ENCODE measurements at regions not wholly inside any gene's neighbourhood (a gene's known extent, or its start where the extent isn't known, plus 50 kb on each side); places are given as distances from the start of the nearest gene placed in this dataset.

GRCh38 chr5:97501286-97501964, 318.4 kb upstream of the RIOK2 start:
- no peak overlapping the region for H3K4me2 ChIP-seq (replicated peaks; ENCODE audit: low read depth, low read length, poor library complexity, severe bottlenecking)
- CTCF ChIA-PET = interaction anchor here (0.9 kb wide), 1 partner anchor 74 kb away, joined by 3 read pairs; no protein-coding TSS in a partner anchor
- H3K79me2 ChIP-seq (ENCODE audit: control insufficient read depth, insufficient read depth, low read length) = no peaks in the 10 kb centered on the region
- no peaks in the 10 kb centered on the region for H4K20me1 ChIP-seq (ENCODE audit: control insufficient read depth, insufficient read depth, low read length, poor library complexity, severe bottlenecking)
- no peak for ATAC-seq (ENCODE audit: low read depth)
- H3K4me3 ChIP-seq (ENCODE audit: control extremely low read depth in 1 of 5, extremely low read depth in 1 of 5, insufficient read depth in 1 of 5, low read depth in 2 of 5, low read length in 4 of 5) = no peak overlapping the region
- no peak overlapping the region for H2AFZ ChIP-seq (ENCODE audit: insufficient read depth, low read depth, low read length, poor library complexity, severe bottlenecking)
- H3K36me3 ChIP-seq (replicated peaks in 1 of 2; ENCODE audit: control extremely low read depth in 1 of 2, control insufficient read depth in 1 of 2, extremely low read depth in 1 of 2, insufficient read depth in 2 of 2, low read length in 1 of 2) = no peaks in the 10 kb centered on the region
- H3K4me1 Mint-ChIP-seq = no peaks in the 10 kb centered on the region
- H3K27me3 ChIP-seq (replicated peaks in 1 of 4; ENCODE audit: control extremely low read depth in 1 of 4, control insufficient read depth in 3 of 4, insufficient read depth in 4 of 4, low read length in 3 of 4) = no peaks in the 10 kb centered on the region
- no peak for DNase-seq
- H3K4me1 ChIP-seq (ENCODE audit: control insufficient read depth in 2 of 2, insufficient read depth in 2 of 2, low read length in 2 of 2) = no peaks in the 10 kb centered on the region
- no peak overlapping the region for H3K9ac ChIP-seq (ENCODE audit: low read length)
- TF ChIP-seq, protein P1, sequence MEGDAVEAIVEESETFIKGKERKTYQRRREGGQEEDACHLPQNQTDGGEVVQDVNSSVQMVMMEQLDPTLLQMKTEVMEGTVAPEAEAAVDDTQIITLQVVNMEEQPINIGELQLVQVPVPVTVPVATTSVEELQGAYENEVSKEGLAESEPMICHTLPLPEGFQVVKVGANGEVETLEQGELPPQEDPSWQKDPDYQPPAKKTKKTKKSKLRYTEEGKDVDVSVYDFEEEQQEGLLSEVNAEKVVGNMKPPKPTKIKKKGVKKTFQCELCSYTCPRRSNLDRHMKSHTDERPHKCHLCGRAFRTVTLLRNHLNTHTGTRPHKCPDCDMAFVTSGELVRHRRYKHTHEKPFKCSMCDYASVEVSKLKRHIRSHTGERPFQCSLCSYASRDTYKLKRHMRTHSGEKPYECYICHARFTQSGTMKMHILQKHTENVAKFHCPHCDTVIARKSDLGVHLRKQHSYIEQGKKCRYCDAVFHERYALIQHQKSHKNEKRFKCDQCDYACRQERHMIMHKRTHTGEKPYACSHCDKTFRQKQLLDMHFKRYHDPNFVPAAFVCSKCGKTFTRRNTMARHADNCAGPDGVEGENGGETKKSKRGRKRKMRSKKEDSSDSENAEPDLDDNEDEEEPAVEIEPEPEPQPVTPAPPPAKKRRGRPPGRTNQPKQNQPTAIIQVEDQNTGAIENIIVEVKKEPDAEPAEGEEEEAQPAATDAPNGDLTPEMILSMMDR (IDR thresholded peaks at IDR 0.05) = no peak
- TF ChIP-seq EZH2 (IDR thresholded peaks at IDR 0.05; ENCODE audit: borderline replicate concordance, insufficient read depth, low read depth, low read length, poor library complexity, severe bottlenecking) = no peak
- no peak overlapping the region for H3K4me3 Mint-ChIP-seq
- H3K9me3 Mint-ChIP-seq (ENCODE audit: insufficient read depth) = no peaks in the 10 kb centered on the region
- intact Hi-C loops (cut with micrococcal nuclease) = no loop called here
- H3K27ac ChIP-seq (ENCODE audit: low read length in 2 of 2) = no peak overlapping the region
- WGBS (ENCODE audit: insufficient coverage) = no CpG with 5 or more reads among the region's 3 CpGs
- POLR2A ChIA-PET = no interaction called here
- no peaks in the 10 kb centered on the region for H3K9me3 ChIP-seq (ENCODE audit: control extremely low read depth in 1 of 3, control insufficient read depth in 2 of 3, insufficient read depth in 1 of 3, low read length in 2 of 3)
- no peaks in the 10 kb centered on the region for H3K27me3 Mint-ChIP-seq
- H3K27ac Mint-ChIP-seq = no peak overlapping the region

- Histone ChIP-seq H3K27ac (ENCODE audit: low read length in 2 of 2) (no peak overlapping the region), H3K36me3 (replicated peaks in 1 of 2; ENCODE audit: control extremely low read depth in 1 of 2, control insufficient read depth in 1 of 2, extremely low read depth in 1 of 2, insufficient read depth in 2 of 2, low read length in 1 of 2) (no peaks in the 10 kb centered on the region), H3K9ac (ENCODE audit: low read length) (no peak overlapping the region), H4K20me1 (ENCODE audit: control insufficient read depth, insufficient read depth, low read length, poor library complexity, severe bottlenecking) (no peaks in the 10 kb centered on the region), H2AFZ (ENCODE audit: insufficient read depth, low read depth, low read length, poor library complexity, severe bottlenecking) (no peak overlapping the region), H3K9me3 (ENCODE audit: control extremely low read depth in 1 of 3, control insufficient read depth in 2 of 3, insufficient read depth in 1 of 3, low read length in 2 of 3) (no peaks in the 10 kb centered on the region), H3K4me2 (replicated peaks; ENCODE audit: low read depth, low read length, poor library complexity, severe bottlenecking) (no peak overlapping the region), H3K4me1 (ENCODE audit: control insufficient read depth in 2 of 2, insufficient read depth in 2 of 2, low read length in 2 of 2) (no peaks in the 10 kb centered on the region), H3K27me3 (replicated peaks in 1 of 4; ENCODE audit: control extremely low read depth in 1 of 4, control insufficient read depth in 3 of 4, insufficient read depth in 4 of 4, low read length in 3 of 4) (no peaks in the 10 kb centered on the region), H3K4me3 (ENCODE audit: control extremely low read depth in 1 of 5, extremely low read depth in 1 of 5, insufficient read depth in 1 of 5, low read depth in 2 of 5, low read length in 4 of 5) (no peak overlapping the region), H3K79me2 (ENCODE audit: control insufficient read depth, insufficient read depth, low read length) (no peaks in the 10 kb centered on the region)
- Mint-ChIP-seq H3K9me3 (ENCODE audit: insufficient read depth) (no peaks in the 10 kb centered on the region), H3K4me3 (no peak overlapping the region), H3K27ac (no peak overlapping the region), H3K4me1 (no peaks in the 10 kb centered on the region), H3K27me3 (no peaks in the 10 kb centered on the region)
- POLR2A ChIA-PET = no interaction called here
- CTCF ChIA-PET = no interaction called here
- DNase-seq (no peak), ATAC-seq (ENCODE audit: low read depth) (no peak)
- intact Hi-C loops (cut with micrococcal nuclease) = no loop called here
- TF ChIP-seq EZH2 (IDR thresholded peaks at IDR 0.05; ENCODE audit: borderline replicate concordance, insufficient read depth, low read depth, low read length, poor library complexity, severe bottlenecking) = no peak
- TF ChIP-seq, protein P1 (IDR thresholded peaks at IDR 0.05) = no peak
- WGBS (ENCODE audit: insufficient coverage) = no CpG with 5 or more reads among the region's 3 CpGs
Measured at GRCh38 chr5:97501965-97502305, 318.9 kb upstream of the RIOK2 start.
